ENCODE measurements at regions not wholly inside any gene's neighbourhood (a gene's known extent, or its start where the extent isn't known, plus 50 kb on each side); places are given as distances from the start of the nearest gene placed in this dataset.

- Mint-ChIP-seq H3K36me3 (ENCODE audit: low read depth) (no peaks in the 10 kb centered on the region), H3K9me3 (peaks cover 8% of the 10 kb centered on the region), H3K4me1 (no peaks in the 10 kb centered on the region), H3K27me3 (no peaks in the 10 kb centered on the region), H3K4me3 (no peak overlapping the region), H3K27ac (no peak overlapping the region)
- ChIA-PET POLR2A (no interaction called here), CTCF (no interaction called here)
- no peak for DNase-seq
Observed at GRCh38 chr2:125553768-125554167, 1102.2 kb upstream of the GYPC start.

GRCh38 chr2:125554956-125555355, 1101.0 kb upstream of the GYPC start:
- ChIA-PET CTCF (no interaction called here), POLR2A (no interaction called here)
- H3K4me1 Mint-ChIP-seq, result no peaks in the 10 kb centered on the region
- H3K9me3 Mint-ChIP-seq, result peaks cover 8% of the 10 kb centered on the region
- H3K36me3 Mint-ChIP-seq (ENCODE audit: low read depth), result no peaks in the 10 kb centered on the region
- no peaks in the 10 kb centered on the region for H3K27me3 Mint-ChIP-seq
- H3K27ac Mint-ChIP-seq, result no peak overlapping the region
- DNase-seq, result no peak
- no peak overlapping the region for H3K4me3 Mint-ChIP-seq

- H3K36me3 Mint-ChIP-seq (ENCODE audit: low read depth), result no peaks in the 10 kb centered on the region
- CTCF ChIA-PET, result no interaction called here
Observed at GRCh38 chr2:125559186-125559585, 1096.8 kb upstream of the GYPC start.

GRCh38 chr2:125560855-125561254, 1095.1 kb upstream of the GYPC start:
- H3K4me3 Mint-ChIP-seq, result no peak overlapping the region
- CTCF ChIA-PET, result no interaction called here
- no peaks in the 10 kb centered on the region for H3K27me3 Mint-ChIP-seq
- H3K36me3 Mint-ChIP-seq (ENCODE audit: low read depth), result no peaks in the 10 kb centered on the region
- H3K9me3 Mint-ChIP-seq, result peaks cover 10% of the 10 kb centered on the region
- no peak overlapping the region for H3K27ac Mint-ChIP-seq
- DNase-seq, result no peak
- POLR2A ChIA-PET, result no interaction called here
- no peaks in the 10 kb centered on the region for H3K4me1 Mint-ChIP-seq

More at GRCh38 chr2:125559186-125559585, 1096.8 kb upstream of the GYPC start:
- Mint-ChIP-seq H3K27me3 (no peaks in the 10 kb centered on the region), H3K27ac (no peak overlapping the region), H3K4me3 (no peak overlapping the region), H3K9me3 (peaks cover 12% of the 10 kb centered on the region), H3K4me1 (no peaks in the 10 kb centered on the region)
- no peak for DNase-seq
- POLR2A ChIA-PET, result no interaction called here

GRCh38 chr2:125561302-125561701, 1094.7 kb upstream of the GYPC start:
- ChIA-PET CTCF (no interaction called here), POLR2A (no interaction called here)
- peaks cover 7% of the 10 kb centered on the region for H3K9me3 Mint-ChIP-seq

GRCh38 chr2:125562924-125563323, 1093.0 kb upstream of the GYPC start:
- H3K4me1 Mint-ChIP-seq, result no peaks in the 10 kb centered on the region
- POLR2A ChIA-PET, result no interaction called here

More at GRCh38 chr2:125561302-125561701, 1094.7 kb upstream of the GYPC start:
- Mint-ChIP-seq H3K27ac (no peak overlapping the region), H3K4me3 (no peak overlapping the region), H3K36me3 (ENCODE audit: low read depth) (no peaks in the 10 kb centered on the region), H3K4me1 (no peaks in the 10 kb centered on the region), H3K27me3 (no peaks in the 10 kb centered on the region)
- no peak for DNase-seq

GRCh38 chr2:125564471-125564870, 1091.5 kb upstream of the GYPC start:
- DNase-seq, result no peak
- no peaks in the 10 kb centered on the region for H3K36me3 Mint-ChIP-seq (ENCODE audit: low read depth)
- no peak overlapping the region for H3K4me3 Mint-ChIP-seq
- ChIA-PET POLR2A (no interaction called here), CTCF (no interaction called here)
- H3K9me3 Mint-ChIP-seq, result peaks cover 6% of the 10 kb centered on the region
- H3K27ac Mint-ChIP-seq, result no peak overlapping the region
- no peaks in the 10 kb centered on the region for H3K27me3 Mint-ChIP-seq
- H3K4me1 Mint-ChIP-seq, result no peaks in the 10 kb centered on the region

More at GRCh38 chr2:125562924-125563323, 1093.0 kb upstream of the GYPC start:
- CTCF ChIA-PET, result no interaction called here
- Mint-ChIP-seq H3K9me3 (peaks cover 6% of the 10 kb centered on the region), H3K27ac (no peak overlapping the region), H3K4me3 (no peak overlapping the region), H3K36me3 (ENCODE audit: low read depth) (no peaks in the 10 kb centered on the region), H3K27me3 (no peaks in the 10 kb centered on the region)
- no peak for DNase-seq

GRCh38 chr2:125566422-125566821, 1089.5 kb upstream of the GYPC start:
- DNase-seq, result no peak
- POLR2A ChIA-PET, result no interaction called here
- H3K27me3 Mint-ChIP-seq, result no peaks in the 10 kb centered on the region
- peaks cover 9% of the 10 kb centered on the region for H3K9me3 Mint-ChIP-seq
- CTCF ChIA-PET, result no interaction called here
- H3K4me1 Mint-ChIP-seq, result no peaks in the 10 kb centered on the region
- H3K27ac Mint-ChIP-seq, result no peak overlapping the region
- H3K36me3 Mint-ChIP-seq (ENCODE audit: low read depth), result no peaks in the 10 kb centered on the region
- no peak overlapping the region for H3K4me3 Mint-ChIP-seq

- POLR2A ChIA-PET, result no interaction called here
Observed at GRCh38 chr2:125567100-125567499, 1088.9 kb upstream of the GYPC start.

GRCh38 chr2:125572660-125573059, 1083.3 kb upstream of the GYPC start:
- no peaks in the 10 kb centered on the region for H3K27me3 Mint-ChIP-seq
- no peak overlapping the region for H3K27ac Mint-ChIP-seq
- H3K4me1 Mint-ChIP-seq, result no peaks in the 10 kb centered on the region
- POLR2A ChIA-PET, result no interaction called here
- CTCF ChIA-PET, result no interaction called here
- DNase-seq, result no peak
- H3K4me3 Mint-ChIP-seq, result no peak overlapping the region
- no peaks in the 10 kb centered on the region for H3K36me3 Mint-ChIP-seq (ENCODE audit: low read depth)
- H3K9me3 Mint-ChIP-seq, result peaks cover 8% of the 10 kb centered on the region

More at GRCh38 chr2:125567100-125567499, 1088.9 kb upstream of the GYPC start:
- H3K36me3 Mint-ChIP-seq (ENCODE audit: low read depth), result no peaks in the 10 kb centered on the region
- no peaks in the 10 kb centered on the region for H3K4me1 Mint-ChIP-seq
- no peaks in the 10 kb centered on the region for H3K27me3 Mint-ChIP-seq
- H3K27ac Mint-ChIP-seq, result no peak overlapping the region
- H3K9me3 Mint-ChIP-seq, result peaks cover 6% of the 10 kb centered on the region
- DNase-seq, result no peak
- CTCF ChIA-PET, result no interaction called here
- no peak overlapping the region for H3K4me3 Mint-ChIP-seq

GRCh38 chr2:125573432-125573831, 1082.5 kb upstream of the GYPC start:
- Mint-ChIP-seq H3K36me3 (ENCODE audit: low read depth) (no peaks in the 10 kb centered on the region), H3K4me1 (no peaks in the 10 kb centered on the region), H3K27me3 (no peaks in the 10 kb centered on the region), H3K27ac (no peak overlapping the region), H3K4me3 (no peak overlapping the region), H3K9me3 (peaks cover 8% of the 10 kb centered on the region)
- ChIA-PET CTCF (no interaction called here), POLR2A (no interaction called here)
- no peak for DNase-seq

- H3K27ac Mint-ChIP-seq, result no peak overlapping the region
- no peak for DNase-seq
- ChIA-PET POLR2A (no interaction called here), CTCF (no interaction called here)
- H3K36me3 Mint-ChIP-seq (ENCODE audit: low read depth), result no peaks in the 10 kb centered on the region
- no peaks in the 10 kb centered on the region for H3K27me3 Mint-ChIP-seq
- peaks cover 2% of the 10 kb centered on the region for H3K9me3 Mint-ChIP-seq
- no peak overlapping the region for H3K4me3 Mint-ChIP-seq
- no peaks in the 10 kb centered on the region for H3K4me1 Mint-ChIP-seq
Observed at GRCh38 chr2:125576558-125576957, 1079.4 kb upstream of the GYPC start.

- Mint-ChIP-seq H3K27me3 (no peaks in the 10 kb centered on the region), H3K4me3 (no peak overlapping the region), H3K36me3 (ENCODE audit: low read depth) (no peaks in the 10 kb centered on the region), H3K9me3 (no peaks in the 10 kb centered on the region), H3K4me1 (no peaks in the 10 kb centered on the region), H3K27ac (no peak overlapping the region)
- CTCF ChIA-PET, result no interaction called here
- no peak for DNase-seq
- POLR2A ChIA-PET, result no interaction called here
Observed at GRCh38 chr2:125581557-125581956, 1074.4 kb upstream of the GYPC start.

GRCh38 chr2:125582516-125582915, 1073.4 kb upstream of the GYPC start:
- POLR2A ChIA-PET, result no interaction called here
- Mint-ChIP-seq H3K4me3 (no peak overlapping the region), H3K27me3 (no peaks in the 10 kb centered on the region), H3K9me3 (no peaks in the 10 kb centered on the region), H3K27ac (no peak overlapping the region), H3K36me3 (ENCODE audit: low read depth) (no peaks in the 10 kb centered on the region), H3K4me1 (no peaks in the 10 kb centered on the region)
- DNase-seq, result no peak
- CTCF ChIA-PET, result no interaction called here

- no peak overlapping the region for H3K4me3 Mint-ChIP-seq
- H3K27me3 Mint-ChIP-seq, result no peaks in the 10 kb centered on the region
- no peaks in the 10 kb centered on the region for H3K36me3 Mint-ChIP-seq (ENCODE audit: low read depth)
- no peak for DNase-seq
- ChIA-PET POLR2A (no interaction called here), CTCF (no interaction called here)
- H3K27ac Mint-ChIP-seq, result no peak overlapping the region
- peaks cover 4% of the 10 kb centered on the region for H3K9me3 Mint-ChIP-seq
- H3K4me1 Mint-ChIP-seq, result no peaks in the 10 kb centered on the region
Observed at GRCh38 chr2:125584732-125585131, 1071.2 kb upstream of the GYPC start.
